GM23338 (cell line): ENCODE measurements at regions not wholly inside any gene's neighbourhood (a gene's known extent, or its start where the extent isn't known, plus 50 kb on each side); places are given as distances from the start of the nearest gene placed in this dataset.
A peak's percentile ranks its signal among the peaks of the same experiment; 100 is the strongest.

ENCODE experiments used
- ATAC-seq: fragments of 200-7000 bp; cut with Tn5 transposase; 3 replicates; pipeline ENCODE4 v1.9.1; 2020
- DNase-seq: peaks from one replicate; pipeline ENCODE4 v3.0.0-alpha.2; 2015; ENCODE audit warnings: low spot score
- H2AFZ ChIP-seq: fragments of 200-600 bp; sonication (generic); 2 replicates; pipeline ENCODE4 v1.8.0; 2016; ENCODE audit warnings: antibody characterized with exemption, mild to moderate bottlenecking, moderate library complexity
- H3F3A ChIP-seq: fragments of 200-600 bp; sonication (generic); replicated peaks from 2 replicates; pipeline ENCODE4 v1.8.0; 2017; ENCODE audit warnings: antibody characterized with exemption, mixed run types, low read depth
- H3K27ac ChIP-seq: fragments of 200-600 bp; sonication (generic); 2 replicates; pipeline ENCODE4 v1.6.1; 2016; ENCODE audit warnings: low read depth
- H3K27me3 ChIP-seq: fragments of 200-600 bp; sonication (generic); 2 replicates; pipeline ENCODE4 v1.8.0; 2016; ENCODE audit warnings: mild to moderate bottlenecking, mixed run types, moderate library complexity; ENCODE audit not compliant: insufficient read depth
- H3K36me3 ChIP-seq: fragments of 200-600 bp; sonication (generic); 2 replicates; pipeline ENCODE4 v1.8.0; 2016; ENCODE audit warnings: mild to moderate bottlenecking; ENCODE audit not compliant: insufficient read depth
- H3K4me1 ChIP-seq: fragments of 200-600 bp; sonication (generic); 2 replicates; pipeline ENCODE4 v1.8.0; 2016; ENCODE audit warnings: mild to moderate bottlenecking, moderate library complexity; ENCODE audit not compliant: insufficient read depth
- H3K4me2 ChIP-seq: fragments of 200-600 bp; sonication (generic); 2 replicates; pipeline ENCODE4 v1.7.1; 2017; ENCODE audit warnings: mixed run types
- H3K4me3 ChIP-seq: fragments of 200-600 bp; sonication (generic); 2 replicates; pipeline ENCODE4 v1.6.1; 2016; ENCODE audit warnings: mixed run types
- H3K79me2 ChIP-seq: fragments of 200-600 bp; sonication (generic); replicated peaks from 2 replicates; pipeline ENCODE4 v1.8.0; 2017; ENCODE audit warnings: mild to moderate bottlenecking; ENCODE audit not compliant: insufficient read depth
- H3K9me2 ChIP-seq: fragments of 200-600 bp; sonication (generic); 2 replicates; pipeline ENCODE4 v1.8.0; 2017; ENCODE audit not compliant: insufficient read depth
- H4K20me1 ChIP-seq: fragments of 200-600 bp; sonication (generic); replicated peaks from 2 replicates; pipeline ENCODE4 v1.8.0; 2017; ENCODE audit warnings: mild to moderate bottlenecking; ENCODE audit not compliant: insufficient read depth
- H3K27ac Mint-ChIP-seq: 2 replicates; pipeline ENCODE4 v1.8.0; 2020; ENCODE audit warnings: inconsistent platforms, mild to moderate bottlenecking, moderate library complexity, mixed read lengths
- H3K27me3 Mint-ChIP-seq: 3 replicates; pipeline ENCODE4 v1.8.0; 2022; ENCODE audit warnings: low read depth, mild to moderate bottlenecking, moderate library complexity, mixed read lengths, inconsistent platforms; ENCODE audit not compliant: insufficient read depth, poor library complexity
- H3K36me3 Mint-ChIP-seq: 3 replicates; pipeline ENCODE4 v1.8.0; 2021; ENCODE audit warnings: low read depth, mild to moderate bottlenecking, inconsistent platforms, moderate library complexity, mixed read lengths
- H3K4me1 Mint-ChIP-seq: 3 replicates; pipeline ENCODE4 v1.8.0; 2020; ENCODE audit warnings: mild to moderate bottlenecking, inconsistent platforms, mixed read lengths
- H3K4me3 Mint-ChIP-seq: 3 replicates; pipeline ENCODE4 v1.8.0; 2021; ENCODE audit warnings: moderate library complexity, mild to moderate bottlenecking, inconsistent platforms, mixed read lengths
- H3K9me3 Mint-ChIP-seq: 3 replicates; pipeline ENCODE4 v1.8.0; 2020; ENCODE audit warnings: moderate library complexity, mild to moderate bottlenecking, inconsistent platforms, mixed read lengths
- CTCF ChIP-seq, 2 experiments: fragments of 200-600 bp in 1 of 2; sonication (generic) in 1 of 2; conservative IDR thresholded peaks; 2 replicates each; pipeline versions ENCODE4 v1.5.1 to v1.6.1; 2016 to 2017; ENCODE audit warnings: antibody characterized with exemption in 2 of 2, low read depth in 2 of 2, mild to moderate bottlenecking in 2 of 2, moderate library complexity in 1 of 2
- ETS1 ChIP-seq: IDR thresholded peaks from 2 replicates; pipeline ENCODE4 v1.6.1; 2016; ENCODE audit warnings: antibody characterized with exemption
- EZH2phosphoT487 ChIP-seq: fragments of 200-600 bp; sonication (generic); IDR thresholded peaks from one replicate; pipeline ENCODE4 v1.8.1; 2018; ENCODE audit warnings: antibody characterized with exemption; ENCODE audit not compliant: unreplicated experiment
- JUNB ChIP-seq: IDR thresholded peaks from one replicate; pipeline ENCODE4 v1.6.1; 2016; ENCODE audit warnings: antibody characterized with exemption; ENCODE audit not compliant: unreplicated experiment
- POLR2AphosphoS5 ChIP-seq: IDR thresholded peaks from 2 replicates; pipeline ENCODE4 v1.6.1; 2016; ENCODE audit warnings: antibody characterized with exemption, low read depth
- STAT1 ChIP-seq: IDR thresholded peaks from one replicate; pipeline ENCODE4 v1.6.1; 2016; ENCODE audit warnings: antibody characterized with exemption; ENCODE audit not compliant: unreplicated experiment
- ZNF114 ChIP-seq: fragments of 250-450 bp; sonication (Bioruptor Pico); IDR thresholded peaks from 2 replicates; pipeline ENCODE4 v1.5.0; 2020; ENCODE audit warnings: mild to moderate bottlenecking, moderate library complexity
- ZNF331 ChIP-seq: fragments of 250-450 bp; sonication (Bioruptor Pico); IDR thresholded peaks from 2 replicates; pipeline ENCODE4 v1.5.0; 2020; ENCODE audit warnings: low read depth, mild to moderate bottlenecking, moderate library complexity
- TF ChIP-seq, protein P1 (sequence below): IDR thresholded peaks from one replicate; pipeline ENCODE4 v1.6.1; 2018; ENCODE audit warnings: antibody characterized with exemption; ENCODE audit not compliant: unreplicated experiment

DNA sequence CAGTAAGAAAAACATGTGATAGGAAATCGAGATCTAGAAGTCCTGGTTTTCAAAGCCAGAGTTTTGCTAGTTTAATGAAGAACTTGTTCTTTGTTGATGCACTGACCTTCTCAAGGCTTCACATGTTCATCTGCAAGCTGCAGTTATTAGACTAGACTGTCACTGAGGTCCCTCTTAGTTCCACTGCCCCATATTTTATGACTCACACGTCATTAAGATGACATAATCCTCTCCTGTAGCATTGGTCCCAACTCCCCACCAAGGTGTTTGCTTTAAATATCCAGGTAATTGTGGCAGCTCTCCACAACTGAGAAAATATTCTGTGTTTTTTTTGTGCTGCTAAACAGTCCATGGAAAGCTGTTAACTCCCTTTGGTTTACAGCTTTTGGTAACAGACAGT is 149.7 kb downstream of the MREG start:
- Histone ChIP-seq H3K4me2 (no peak overlapping the region), H3K4me3 (no peak overlapping the region), H2AFZ (no peak overlapping the region), H3K9me2 (peaks cover 23% of the 10 kb centered on the region), H3F3A (no peaks in the 10 kb centered on the region), H3K27ac (no peak overlapping the region), H3K4me1 (no peaks in the 10 kb centered on the region), H4K20me1 (no peaks in the 10 kb centered on the region), H3K36me3 (no peaks in the 10 kb centered on the region), H3K79me2 (no peaks in the 10 kb centered on the region), H3K27me3 (no peaks in the 10 kb centered on the region)
- H3K4me1 Mint-ChIP-seq, result peaks cover 8% of the 10 kb centered on the region
- TF ChIP-seq EZH2phosphoT487, result no peak
- no peaks in the 10 kb centered on the region; the same call in 2 of the 3 replicates for H3K9me3 Mint-ChIP-seq
- no peak overlapping the region for H3K27ac Mint-ChIP-seq
- no peak overlapping the region for H3K4me3 Mint-ChIP-seq
- ATAC-seq, result no peak
- no peaks in the 10 kb centered on the region for H3K36me3 Mint-ChIP-seq
- no peaks in the 10 kb centered on the region for H3K27me3 Mint-ChIP-seq
- no peak for DNase-seq

- no peaks in the 10 kb centered on the region; the same call in 2 of the 3 replicates for H3K9me3 Mint-ChIP-seq
- no peaks in the 10 kb centered on the region for H3K36me3 ChIP-seq
- H3K36me3 Mint-ChIP-seq, result no peaks in the 10 kb centered on the region
- H3K27ac ChIP-seq, result no peak overlapping the region
- no peaks in the 10 kb centered on the region for H3K27me3 ChIP-seq
- no peaks in the 10 kb centered on the region for H3K79me2 ChIP-seq
- H3K4me3 Mint-ChIP-seq, result no peak overlapping the region
- no peaks in the 10 kb centered on the region for H3F3A ChIP-seq
- H3K4me3 ChIP-seq, result no peak overlapping the region
- H3K4me1 Mint-ChIP-seq, result peaks cover 8% of the 10 kb centered on the region
- H3K4me2 ChIP-seq, result no peak overlapping the region
- H3K27ac Mint-ChIP-seq, result no peak overlapping the region
- no peak overlapping the region for H2AFZ ChIP-seq
- TF ChIP-seq CTCF (conservative IDR thresholded peaks at IDR 0.05; ENCODE audit: low read depth in 2 of 2), result no peak
- H3K27me3 Mint-ChIP-seq, result no peaks in the 10 kb centered on the region
- DNase-seq (no peak), ATAC-seq (no peak)
- H3K4me1 ChIP-seq, result no peaks in the 10 kb centered on the region
- no peaks in the 10 kb centered on the region for H4K20me1 ChIP-seq
- peaks cover 23% of the 10 kb centered on the region for H3K9me2 ChIP-seq
Measured at GRCh38 chr2:215862351-215862771, 151.0 kb downstream of the MREG start.

DNA sequence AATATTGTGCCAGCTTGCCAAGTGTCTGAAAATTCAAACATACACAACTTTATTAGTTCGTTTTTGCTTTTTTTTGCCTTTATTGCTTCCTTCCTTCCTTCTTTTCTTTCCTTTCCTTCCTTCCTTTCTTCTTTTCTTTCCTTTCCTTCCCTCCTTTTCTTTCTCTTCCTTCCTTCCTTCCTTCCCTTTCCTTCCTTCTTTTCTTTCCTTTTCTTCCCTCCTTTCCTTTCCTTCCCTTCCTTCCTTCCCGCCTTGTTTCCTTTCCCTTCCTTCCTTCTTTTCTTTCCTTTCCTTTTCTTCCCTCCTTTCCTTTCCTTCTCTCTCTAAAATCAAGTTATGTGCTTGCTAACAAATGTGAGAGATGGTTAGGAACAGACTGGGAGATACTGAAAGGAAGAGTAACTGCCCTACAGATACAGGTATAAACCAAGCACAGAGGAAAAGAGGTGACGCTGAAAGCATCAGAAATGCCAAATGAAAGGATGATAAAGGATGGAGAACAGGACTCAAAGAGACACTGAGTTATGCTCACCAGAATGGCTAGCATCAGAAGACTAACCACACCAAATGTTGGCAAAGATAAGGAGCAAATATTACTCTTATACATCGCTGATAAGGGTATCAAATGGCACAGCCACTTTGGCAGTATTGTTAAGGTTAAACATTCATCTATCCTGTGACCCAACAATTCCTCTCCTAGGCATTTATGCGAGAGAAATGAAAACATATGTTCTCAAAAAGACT is 151.6 kb downstream of the MREG start:
- Histone ChIP-seq H4K20me1 (no peaks in the 10 kb centered on the region), H3K27me3 (no peaks in the 10 kb centered on the region), H2AFZ (peak overlapping the region; percentile 72; the same call in 1 of the 2 replicates), H3K36me3 (no peaks in the 10 kb centered on the region), H3K79me2 (no peaks in the 10 kb centered on the region), H3K4me2 (no peak overlapping the region), H3F3A (no peaks in the 10 kb centered on the region), H3K9me2 (peaks cover 23% of the 10 kb centered on the region), H3K4me3 (no peak overlapping the region), H3K27ac (no peak overlapping the region), H3K4me1 (no peaks in the 10 kb centered on the region)
- Mint-ChIP-seq H3K4me3 (no peak overlapping the region), H3K27me3 (no peaks in the 10 kb centered on the region), H3K4me1 (peaks cover 4% of the 10 kb centered on the region), H3K27ac (no peak overlapping the region), H3K36me3 (no peaks in the 10 kb centered on the region), H3K9me3 (no peaks in the 10 kb centered on the region; the same call in 2 of the 3 replicates)
- DNase-seq, result no peak
- ATAC-seq, result no peak
- no peak for TF ChIP-seq POLR2AphosphoS5
- TF ChIP-seq ZNF114, result no peak
- no peak for TF ChIP-seq STAT1
- no peak for TF ChIP-seq JUNB
- no peak for TF ChIP-seq ZNF331 (CRISPR knock-in tag)
- TF ChIP-seq, protein P1, sequence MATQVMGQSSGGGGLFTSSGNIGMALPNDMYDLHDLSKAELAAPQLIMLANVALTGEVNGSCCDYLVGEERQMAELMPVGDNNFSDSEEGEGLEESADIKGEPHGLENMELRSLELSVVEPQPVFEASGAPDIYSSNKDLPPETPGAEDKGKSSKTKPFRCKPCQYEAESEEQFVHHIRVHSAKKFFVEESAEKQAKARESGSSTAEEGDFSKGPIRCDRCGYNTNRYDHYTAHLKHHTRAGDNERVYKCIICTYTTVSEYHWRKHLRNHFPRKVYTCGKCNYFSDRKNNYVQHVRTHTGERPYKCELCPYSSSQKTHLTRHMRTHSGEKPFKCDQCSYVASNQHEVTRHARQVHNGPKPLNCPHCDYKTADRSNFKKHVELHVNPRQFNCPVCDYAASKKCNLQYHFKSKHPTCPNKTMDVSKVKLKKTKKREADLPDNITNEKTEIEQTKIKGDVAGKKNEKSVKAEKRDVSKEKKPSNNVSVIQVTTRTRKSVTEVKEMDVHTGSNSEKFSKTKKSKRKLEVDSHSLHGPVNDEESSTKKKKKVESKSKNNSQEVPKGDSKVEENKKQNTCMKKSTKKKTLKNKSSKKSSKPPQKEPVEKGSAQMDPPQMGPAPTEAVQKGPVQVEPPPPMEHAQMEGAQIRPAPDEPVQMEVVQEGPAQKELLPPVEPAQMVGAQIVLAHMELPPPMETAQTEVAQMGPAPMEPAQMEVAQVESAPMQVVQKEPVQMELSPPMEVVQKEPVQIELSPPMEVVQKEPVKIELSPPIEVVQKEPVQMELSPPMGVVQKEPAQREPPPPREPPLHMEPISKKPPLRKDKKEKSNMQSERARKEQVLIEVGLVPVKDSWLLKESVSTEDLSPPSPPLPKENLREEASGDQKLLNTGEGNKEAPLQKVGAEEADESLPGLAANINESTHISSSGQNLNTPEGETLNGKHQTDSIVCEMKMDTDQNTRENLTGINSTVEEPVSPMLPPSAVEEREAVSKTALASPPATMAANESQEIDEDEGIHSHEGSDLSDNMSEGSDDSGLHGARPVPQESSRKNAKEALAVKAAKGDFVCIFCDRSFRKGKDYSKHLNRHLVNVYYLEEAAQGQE, result no peak
- TF ChIP-seq CTCF (conservative IDR thresholded peaks at IDR 0.05; ENCODE audit: low read depth in 2 of 2), result no peak
- no peak for TF ChIP-seq EZH2phosphoT487
- TF ChIP-seq ETS1, result no peak
